ENCODE measurements at regions not wholly inside any gene's neighbourhood (a gene's known extent, or its start where the extent isn't known, plus 50 kb on each side); places are given as distances from the start of the nearest gene placed in this dataset.

DNA sequence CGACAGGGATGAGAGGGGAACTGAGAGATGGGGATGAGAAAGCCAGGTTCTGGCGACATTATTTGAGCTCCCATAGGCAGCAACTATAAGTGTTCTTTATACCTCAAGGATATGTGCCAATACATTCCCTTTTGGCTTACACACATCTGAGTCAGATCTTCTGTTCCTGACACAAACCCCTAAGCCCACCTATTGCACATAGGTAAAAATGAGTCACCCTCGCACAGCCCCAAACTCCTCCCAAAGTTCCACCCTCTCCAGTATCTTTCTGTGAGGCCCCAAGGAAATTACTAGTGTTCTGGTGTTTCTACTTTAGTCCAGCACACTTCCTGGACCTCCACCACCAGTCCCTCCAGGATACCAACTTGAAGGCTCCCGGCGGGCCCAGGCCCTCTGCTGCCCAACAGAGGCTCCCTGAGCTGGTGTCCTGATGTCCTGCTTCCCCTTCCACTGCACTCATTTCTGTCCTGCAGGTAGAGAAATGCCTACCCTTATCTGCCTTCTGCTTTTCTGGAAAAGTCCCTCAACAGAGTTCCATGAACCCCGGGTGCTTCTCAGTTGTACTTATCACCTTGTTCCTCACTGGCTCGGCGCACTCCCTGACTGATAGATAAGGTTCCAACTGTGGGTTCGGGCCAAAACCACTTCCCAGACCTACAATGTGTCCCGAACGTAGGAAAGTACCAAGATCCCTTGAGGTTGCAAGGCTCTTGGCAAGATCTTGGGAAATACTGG lies 125.5 kb downstream of the EN1 start (continued):
- no peak for TF ChIP-seq AFF1 (IDR thresholded peaks at IDR 0.05; ENCODE audit: low read depth in 1 of 2, partially characterized antibody in 2 of 2)
- peak; percentile 50; the same call in 1 of the 2 replicates for TF ChIP-seq MYNN (IDR thresholded peaks at IDR 0.05)
- TF ChIP-seq MYNN (CRISPR knock-in tag; IDR thresholded peaks at IDR 0.05): no peak
- TF ChIP-seq ZNF318 (IDR thresholded peaks at IDR 0.05; ENCODE audit: borderline replicate concordance in 1 of 2, low read depth in 1 of 2): no peak
- TF ChIP-seq, protein P1, sequence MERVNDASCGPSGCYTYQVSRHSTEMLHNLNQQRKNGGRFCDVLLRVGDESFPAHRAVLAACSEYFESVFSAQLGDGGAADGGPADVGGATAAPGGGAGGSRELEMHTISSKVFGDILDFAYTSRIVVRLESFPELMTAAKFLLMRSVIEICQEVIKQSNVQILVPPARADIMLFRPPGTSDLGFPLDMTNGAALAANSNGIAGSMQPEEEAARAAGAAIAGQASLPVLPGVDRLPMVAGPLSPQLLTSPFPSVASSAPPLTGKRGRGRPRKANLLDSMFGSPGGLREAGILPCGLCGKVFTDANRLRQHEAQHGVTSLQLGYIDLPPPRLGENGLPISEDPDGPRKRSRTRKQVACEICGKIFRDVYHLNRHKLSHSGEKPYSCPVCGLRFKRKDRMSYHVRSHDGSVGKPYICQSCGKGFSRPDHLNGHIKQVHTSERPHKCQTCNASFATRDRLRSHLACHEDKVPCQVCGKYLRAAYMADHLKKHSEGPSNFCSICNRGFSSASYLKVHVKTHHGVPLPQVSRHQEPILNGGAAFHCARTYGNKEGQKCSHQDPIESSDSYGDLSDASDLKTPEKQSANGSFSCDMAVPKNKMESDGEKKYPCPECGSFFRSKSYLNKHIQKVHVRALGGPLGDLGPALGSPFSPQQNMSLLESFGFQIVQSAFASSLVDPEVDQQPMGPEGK (CRISPR knock-in tag; IDR thresholded peaks at IDR 0.05; ENCODE audit: borderline replicate concordance): no peak
- no peak for TF ChIP-seq ZNF224 (CRISPR knock-in tag; IDR thresholded peaks at IDR 0.05)
- TF ChIP-seq KLF6 (CRISPR knock-in tag; IDR thresholded peaks at IDR 0.05; ENCODE audit: borderline replicate concordance): no peak
- no peak for TF ChIP-seq KDM2B (CRISPR knock-in tag; IDR thresholded peaks at IDR 0.05)
- TF ChIP-seq POLR2AphosphoS2 (IDR thresholded peaks at IDR 0.05; ENCODE audit: low read length): no peak
- no peak for TF ChIP-seq SMC3 (conservative IDR thresholded peaks at IDR 0.05; ENCODE audit: insufficient read depth, low read depth, low read length)
- TF ChIP-seq HNRNPK (IDR thresholded peaks at IDR 0.05; ENCODE audit: low read depth, low read length, poor library complexity, severe bottlenecking): no peak

Data from K562 (cell line).